ENCODE measurements at regions not wholly inside any gene's neighbourhood (a gene's known extent, or its start where the extent isn't known, plus 50 kb on each side); places are given as distances from the start of the nearest gene placed in this dataset.
A peak's percentile ranks its signal among the peaks of the same experiment; 100 is the strongest.

- DNase-seq: peak in 1 of 2 donors; percentile 86
- peak in 1 of 2 donors; percentile 56 for ATAC-seq (ENCODE audit: low FRiP score in 2 of 2)
- H3K4me3 ChIP-seq: no peak overlapping the region
- TF ChIP-seq POLR2AphosphoS5 (IDR thresholded peaks at IDR 0.05) (no peak), CTCF (IDR thresholded peaks at IDR 0.05) (no peak), POLR2A (IDR thresholded peaks at IDR 0.05) (no peak), EP300 (IDR thresholded peaks at IDR 0.05) (no peak)
- no peaks in the 10 kb centered on the region for H3K9me3 ChIP-seq
- 34 to 47% methylated on average over 21 to 24 of the region's 24 CpGs for WGBS, 2 donors
- H3K4me1 ChIP-seq: peaks cover 0 to 6% (median 2%) of the 10 kb centered on the region in 4 donors
- no peaks in the 10 kb centered on the region for H3K36me3 ChIP-seq
- no peaks in the 10 kb centered on the region for H3K27me3 ChIP-seq
- H3K27ac ChIP-seq: peak overlapping the region in 1 of 4 donors; percentile 12
These were observed 89.8 kb upstream of the COL5A1 start for GRCh38 chr9:134551644-134552348.

- no peaks in the 10 kb centered on the region for H3K27me3 ChIP-seq
- no peak for DNase-seq
- H3K27ac ChIP-seq: peak overlapping the region in 1 of 4 donors; percentile 12
- 63 to 65% methylated on average over 6 to 8 of the region's 9 CpGs for WGBS, 2 donors
- ATAC-seq (ENCODE audit: low FRiP score in 2 of 2): no peak
- no peaks in the 10 kb centered on the region for H3K36me3 ChIP-seq
- no peaks in the 10 kb centered on the region for H3K9me3 ChIP-seq
- H3K4me3 ChIP-seq: no peak overlapping the region
- H3K4me1 ChIP-seq: peaks cover 0 to 6% (median 2%) of the 10 kb centered on the region in 4 donors
- no peak for TF ChIP-seq POLR2AphosphoS5 (IDR thresholded peaks at IDR 0.05)
- TF ChIP-seq CTCF (IDR thresholded peaks at IDR 0.05): no peak
These were observed 89.1 kb upstream of the COL5A1 start for GRCh38 chr9:134552349-134552990.

GRCh38 chr9:134553061-134553891, 88.3 kb upstream of the COL5A1 start:
- H3K36me3 ChIP-seq: no peaks in the 10 kb centered on the region
- WGBS, 2 donors: 73 to 91% methylated on average over 5 to 25 of the region's 26 CpGs
- H3K4me3 ChIP-seq: no peak overlapping the region
- H3K27me3 ChIP-seq: no peaks in the 10 kb centered on the region
- ATAC-seq (ENCODE audit: low FRiP score in 2 of 2) (no peak), DNase-seq (peak in 1 of 2 donors; percentile 79)
- peaks cover 0 to 6% (median 2%) of the 10 kb centered on the region in 4 donors for H3K4me1 ChIP-seq
- no peak for TF ChIP-seq POLR2AphosphoS5 (IDR thresholded peaks at IDR 0.05)
- TF ChIP-seq CTCF (IDR thresholded peaks at IDR 0.05): no peak
- TF ChIP-seq EP300 (IDR thresholded peaks at IDR 0.05): no peak
- no peak for TF ChIP-seq POLR2A (IDR thresholded peaks at IDR 0.05)
- H3K27ac ChIP-seq: no peak overlapping the region
- no peaks in the 10 kb centered on the region for H3K9me3 ChIP-seq

GRCh38 chr9:134553996-134554372, 87.6 kb upstream of the COL5A1 start:
- H3K36me3 ChIP-seq: no peaks in the 10 kb centered on the region
- 82 to 84% methylated on average over 5 to 10 of the region's 10 CpGs for WGBS, 2 donors
- no peaks in the 10 kb centered on the region for H3K9me3 ChIP-seq
- DNase-seq: no peak
- TF ChIP-seq POLR2AphosphoS5 (IDR thresholded peaks at IDR 0.05) (no peak), CTCF (IDR thresholded peaks at IDR 0.05) (no peak), EP300 (IDR thresholded peaks at IDR 0.05) (no peak), POLR2A (IDR thresholded peaks at IDR 0.05) (no peak)
- no peak for ATAC-seq (ENCODE audit: low FRiP score in 2 of 2)
- H3K4me1 ChIP-seq: peaks cover 0 to 6% (median 2%) of the 10 kb centered on the region in 4 donors
- no peak overlapping the region for H3K27ac ChIP-seq
- no peaks in the 10 kb centered on the region for H3K27me3 ChIP-seq
- H3K4me3 ChIP-seq: no peak overlapping the region
